8988T (cell line): ENCODE measurements at regions not wholly inside any gene's neighbourhood (a gene's known extent, or its start where the extent isn't known, plus 50 kb on each side); places are given as distances from the start of the nearest gene placed in this dataset.

Source experiments
- DNase-seq: peaks from one replicate; pipeline ENCODE4 v3.0.0; 2011

GRCh38 chr3:163048881-163049280 is 1552.3 kb downstream of the OTOL1 start:
- DNase-seq, result no peak

GRCh38 chr3:163056874-163057497 is 1560.4 kb downstream of the OTOL1 start:
- DNase-seq, result peak; percentile 13

- no peak for DNase-seq
Observed at GRCh38 chr3:163058031-163058854, 1561.6 kb downstream of the OTOL1 start.

GRCh38 chr3:163071713-163072112 is 1575.1 kb downstream of the OTOL1 start:
- no peak for DNase-seq
